SIG-M5 treated with dmso at 0.1 percent for 504 hours (cell line): ENCODE measurements at regions not wholly inside any gene's neighbourhood (a gene's known extent, or its start where the extent isn't known, plus 50 kb on each side); places are given as distances from the start of the nearest gene placed in this dataset.
"Not testable (repeated sequence)": the region's sequence is repeated elsewhere in the genome, so short reads cannot be mapped to it uniquely, and the experiment has no call there.

ENCODE experiments used
- DNase-seq: peaks from one replicate; lab custom pipeline; 2025; ENCODE audit not compliant: unreplicated experiment; lab: John Stamatoyannopoulos, UW

- DNase-seq, result no peak
These were observed 224.9 kb upstream of the SYNCRIP start for GRCh38 chr6:85867595-85867994.

GRCh38 chr6:85866758-85867401, 224.2 kb upstream of the SYNCRIP start:
- no peak for DNase-seq

GRCh38 chr6:85866370-85866730, 223.7 kb upstream of the SYNCRIP start:
- DNase-seq, result no peak

DNA sequence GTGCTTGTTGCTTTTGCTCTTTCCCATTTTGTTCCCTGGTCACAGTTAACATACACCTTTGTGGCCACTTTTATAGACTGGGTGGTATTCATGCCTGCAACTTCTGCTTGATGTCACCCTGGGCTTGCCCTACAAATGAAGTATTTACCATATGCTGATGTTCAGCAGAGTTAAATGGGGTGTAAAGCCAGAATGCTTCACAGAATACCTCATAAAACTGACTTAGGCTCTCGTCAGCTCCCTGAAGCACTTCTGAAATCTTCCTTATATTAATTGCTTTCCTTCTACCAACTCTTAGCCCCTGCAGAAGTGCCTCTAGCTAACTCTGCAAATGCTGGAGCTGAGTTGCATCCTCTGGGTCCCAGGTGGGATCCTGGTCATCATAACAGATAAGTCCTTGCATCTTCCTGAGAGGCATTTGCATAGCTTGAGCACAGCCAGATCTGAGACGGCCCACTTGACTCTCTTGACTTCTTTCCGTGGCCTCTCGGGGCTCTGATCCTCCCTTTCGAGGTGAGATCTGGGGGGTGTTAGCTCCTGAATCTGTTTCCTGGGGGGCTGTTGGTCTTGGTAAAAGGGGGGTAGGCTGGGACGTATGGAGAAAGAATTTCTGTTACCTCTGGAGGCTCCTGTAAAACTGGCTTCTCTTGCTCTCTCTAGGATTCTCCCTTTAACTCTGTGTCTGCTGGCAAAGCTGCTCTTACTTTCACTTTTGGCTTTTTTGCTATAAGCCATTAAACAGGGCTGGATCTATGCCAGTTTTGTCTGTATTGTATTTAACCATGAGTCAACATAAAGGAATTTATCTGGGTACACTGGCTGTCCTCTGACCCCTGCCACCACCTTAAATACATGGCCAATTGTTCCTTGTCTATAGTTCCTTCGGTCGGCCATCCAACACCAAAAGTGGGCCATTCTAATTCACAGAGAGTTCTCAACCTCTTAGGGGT, 223.0 kb upstream of the SYNCRIP start:
- DNase-seq, result no peak

- DNase-seq, result no peak
These were observed 222.0 kb upstream of the SYNCRIP start for GRCh38 chr6:85864453-85865401.

- DNase-seq, result no peak
These were observed 213.5 kb upstream of the SYNCRIP start for GRCh38 chr6:85856235-85856634.

DNA sequence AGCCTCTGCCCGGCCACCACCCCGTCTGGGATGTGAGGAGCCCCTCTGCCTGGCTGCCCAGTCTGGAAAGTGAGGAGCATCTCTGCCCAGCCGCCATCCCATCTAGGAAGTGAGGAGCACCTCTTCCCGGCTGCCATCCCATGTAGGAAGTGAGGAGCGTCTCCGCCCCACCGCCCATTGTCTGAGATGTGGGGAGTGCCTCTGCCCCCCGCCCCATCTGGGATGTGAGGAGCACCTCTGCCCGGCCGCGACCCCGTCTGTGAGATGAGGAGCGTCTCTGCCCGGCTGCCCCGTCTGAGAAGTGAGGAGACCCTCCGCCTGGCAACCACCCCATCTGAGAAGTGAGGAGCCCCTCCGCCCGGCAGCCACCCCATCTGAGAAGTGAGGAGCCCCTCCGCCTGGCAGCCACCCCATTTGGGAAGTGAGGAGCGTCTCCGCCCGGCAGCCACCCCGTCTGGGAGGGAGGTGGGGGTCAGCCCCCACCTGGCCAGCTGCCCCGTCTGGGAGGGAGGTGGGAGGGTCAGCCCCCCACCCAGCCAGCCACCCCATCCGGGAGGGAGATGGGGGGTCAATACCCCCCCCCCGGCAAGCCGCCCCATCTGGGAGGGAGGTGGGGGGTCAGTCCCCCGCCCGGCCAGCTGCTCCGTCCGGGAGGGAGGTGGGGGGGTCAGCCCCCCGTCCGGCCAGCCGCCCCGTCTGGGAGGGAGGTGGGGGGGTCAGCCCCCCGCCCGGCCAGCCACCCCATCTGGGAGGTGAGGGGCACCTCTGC, 195.8 kb upstream of the SYNCRIP start:
- not testable (repeated sequence) for DNase-seq

DNA sequence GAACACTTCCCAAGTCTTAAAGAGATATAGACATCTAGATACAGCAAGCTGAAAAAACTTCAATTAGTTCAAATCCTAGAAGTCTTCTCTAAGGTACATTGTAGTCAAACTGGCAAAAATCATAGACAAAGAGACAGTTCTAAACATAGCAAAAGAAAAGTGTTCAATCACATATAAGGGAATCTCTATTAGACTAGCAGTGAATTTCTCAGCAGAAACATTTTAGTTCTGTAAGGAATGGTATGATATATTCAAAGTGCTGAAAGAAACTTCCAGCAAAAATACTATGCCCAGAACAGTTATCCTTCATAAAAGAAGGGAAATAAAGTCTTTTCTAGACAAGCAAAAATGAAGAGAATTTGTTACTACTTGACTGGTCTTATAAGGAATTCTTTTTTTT, 186.3 kb upstream of the SYNCRIP start:
- no peak for DNase-seq

- DNase-seq, result no peak
These were observed 184.3 kb upstream of the SYNCRIP start for GRCh38 chr6:85826997-85827396.

GRCh38 chr6:85824329-85824728, 181.6 kb upstream of the SYNCRIP start:
- peak; percentile 1 for DNase-seq

GRCh38 chr6:85810558-85810957, 167.9 kb upstream of the SYNCRIP start:
- DNase-seq, result peak; percentile 44

- DNase-seq, result no peak
These were observed 161.0 kb upstream of the SYNCRIP start for GRCh38 chr6:85803721-85804120.

DNA sequence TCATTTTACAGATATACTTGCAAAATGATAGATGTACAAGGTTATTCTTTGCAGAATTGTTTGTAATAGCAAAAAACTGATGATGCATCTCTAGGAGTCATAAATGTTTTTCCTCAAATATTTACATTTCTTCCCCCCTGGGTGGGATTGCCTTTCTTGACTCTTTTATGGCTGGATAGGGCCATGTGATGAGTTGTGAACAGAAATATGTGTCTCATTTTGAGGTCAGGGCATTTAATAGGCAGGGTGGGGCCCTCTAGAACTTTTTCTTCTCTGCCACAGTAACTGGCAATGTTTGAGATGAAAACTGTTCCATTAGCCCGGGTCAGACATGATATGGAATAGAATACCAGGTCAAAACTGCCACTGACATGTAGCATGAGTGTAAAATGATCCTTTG, 159.5 kb upstream of the SYNCRIP start:
- DNase-seq, result no peak

GRCh38 chr6:85798931-85799652, 156.4 kb upstream of the SYNCRIP start:
- no peak for DNase-seq

- DNase-seq, result no peak
These were observed 155.3 kb upstream of the SYNCRIP start for GRCh38 chr6:85797993-85798392.

DNA sequence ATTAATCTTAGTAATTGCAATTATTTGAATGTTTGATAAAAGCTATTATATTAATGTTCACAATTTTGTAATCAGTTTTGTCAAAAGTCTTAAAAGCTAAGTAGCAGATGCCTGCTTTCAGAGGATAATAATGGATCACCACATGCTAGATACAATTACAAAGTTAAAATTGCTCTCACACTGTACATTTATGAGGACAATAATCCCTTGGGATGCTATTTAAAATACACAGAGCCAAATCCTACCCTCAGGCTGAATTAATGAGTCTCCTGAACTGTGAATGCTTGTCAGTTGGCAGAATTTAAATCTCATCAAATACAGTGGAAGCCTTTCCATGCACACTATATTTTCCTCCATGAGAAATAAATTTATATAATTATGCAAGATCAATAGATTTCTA, 153.3 kb upstream of the SYNCRIP start:
- no peak for DNase-seq

- no peak for DNase-seq
These were observed 149.6 kb upstream of the SYNCRIP start for GRCh38 chr6:85792254-85792653.

- DNase-seq, result no peak
These were observed 133.2 kb upstream of the SYNCRIP start for GRCh38 chr6:85775883-85776282.

GRCh38 chr6:85772641-85773040, 130.0 kb upstream of the SYNCRIP start:
- no peak for DNase-seq

- no peak for DNase-seq
These were observed 129.3 kb upstream of the SYNCRIP start for GRCh38 chr6:85771925-85772430.
